DND-41 (cell line): ENCODE measurements at regions not wholly inside any gene's neighbourhood (a gene's known extent, or its start where the extent isn't known, plus 50 kb on each side); places are given as distances from the start of the nearest gene placed in this dataset.
A peak's percentile ranks its signal among the peaks of the same experiment; 100 is the strongest.

Source experiments
- ATAC-seq: fragments of 200-7000 bp; cut with Tn5 transposase; 3 replicates; pipeline ENCODE4 v1.9.1; 2021; ENCODE audit warnings: low read depth; ENCODE audit not compliant: insufficient read depth
- DNase-seq: peaks from one replicate; pipeline ENCODE4 v3.0.0-alpha.2; 2020
- H2AFZ ChIP-seq: 2 replicates; pipeline ENCODE4 v1.6.0; 2012; ENCODE audit warnings: low read depth, low read length
- H3K27ac ChIP-seq: 2 replicates; pipeline ENCODE4 v1.5.1; 2012; ENCODE audit warnings: low read length, inconsistent platforms
- H3K27me3 ChIP-seq: fragments of 200-600 bp; sonication (generic); 2 replicates; pipeline ENCODE4 v1.6.0; 2012; ENCODE audit warnings: low read length, mild to moderate bottlenecking, inconsistent platforms; ENCODE audit not compliant: insufficient read depth, poor library complexity
- H3K36me3 ChIP-seq: 2 replicates; pipeline ENCODE4 v1.5.1; 2012; ENCODE audit warnings: low read length, inconsistent platforms; ENCODE audit not compliant: insufficient read depth
- H3K4me1 ChIP-seq: 2 replicates; pipeline ENCODE4 v1.5.1; 2012; ENCODE audit warnings: mild to moderate bottlenecking, low read length; ENCODE audit not compliant: insufficient read depth
- H3K4me2 ChIP-seq: 2 replicates; pipeline ENCODE4 v1.6.0; 2012; ENCODE audit warnings: mild to moderate bottlenecking, moderate library complexity, low read length, inconsistent platforms; ENCODE audit not compliant: insufficient read depth
- H3K4me3 ChIP-seq, 2 experiments: fragments of 200-600 bp in 1 of 2; shearing (Covaris generic) in 1 of 2; 2 replicates each; pipeline ENCODE4 v1.5.1; 2012 to 2016; ENCODE audit warnings: inconsistent platforms in 2 of 2, low read length in 2 of 2, mild to moderate bottlenecking in 2 of 2, low read depth in 1 of 2, moderate library complexity in 1 of 2
- H3K79me2 ChIP-seq: 2 replicates; pipeline ENCODE4 v1.6.0; 2012; ENCODE audit warnings: low read length, inconsistent platforms; ENCODE audit not compliant: insufficient read depth
- H3K9ac ChIP-seq: 2 replicates; pipeline ENCODE4 v1.6.0; 2012; ENCODE audit warnings: low read depth, mild to moderate bottlenecking, inconsistent platforms, low read length, moderate library complexity
- H3K9me3 ChIP-seq: 2 replicates; pipeline ENCODE4 v1.5.1; 2012; ENCODE audit warnings: low read length, moderate library complexity, mild to moderate bottlenecking, inconsistent platforms; ENCODE audit not compliant: insufficient read depth, severe bottlenecking
- H4K20me1 ChIP-seq: 2 replicates; pipeline ENCODE4 v1.6.0; 2012; ENCODE audit warnings: low read length; ENCODE audit not compliant: insufficient read depth
- CTCF ChIP-seq: IDR thresholded peaks from 2 replicates; pipeline ENCODE4 v1.5.1; 2012; ENCODE audit warnings: borderline replicate concordance, low read length, moderate library complexity, mild to moderate bottlenecking; ENCODE audit not compliant: poor library complexity, severe bottlenecking; ENCODE audit errors: extremely low read depth
- EZH2 ChIP-seq: IDR thresholded peaks from 3 replicates; pipeline ENCODE4 v1.6.1; 2012; ENCODE audit warnings: borderline replicate concordance, low read depth, mild to moderate bottlenecking, moderate library complexity, low read length, inconsistent platforms; ENCODE audit not compliant: severe bottlenecking

GRCh38 chr18:44048846-44049245 is 631.8 kb upstream of the SETBP1 start:
- Histone ChIP-seq H3K4me2 (no peak overlapping the region), H3K9me3 (no peaks in the 10 kb centered on the region), H3K4me1 (no peaks in the 10 kb centered on the region), H3K36me3 (no peaks in the 10 kb centered on the region), H3K4me3 (no peak overlapping the region), H3K27ac (no peak overlapping the region), H3K9ac (no peak overlapping the region), H4K20me1 (no peaks in the 10 kb centered on the region), H2AFZ (no peak overlapping the region), H3K79me2 (no peaks in the 10 kb centered on the region), H3K27me3 (no peaks in the 10 kb centered on the region)
- no peak for ATAC-seq
- no peak for DNase-seq
- TF ChIP-seq CTCF (no peak), EZH2 (no peak)

GRCh38 chr18:44051026-44051425 is 629.7 kb upstream of the SETBP1 start:
- no peaks in the 10 kb centered on the region for H3K9me3 ChIP-seq
- no peak for TF ChIP-seq EZH2
- no peak for TF ChIP-seq CTCF
- no peaks in the 10 kb centered on the region for H3K27me3 ChIP-seq
- H3K9ac ChIP-seq, result no peak overlapping the region
- H3K4me1 ChIP-seq, result no peaks in the 10 kb centered on the region
- no peaks in the 10 kb centered on the region for H4K20me1 ChIP-seq
- H3K36me3 ChIP-seq, result no peaks in the 10 kb centered on the region
- no peak overlapping the region for H2AFZ ChIP-seq
- H3K79me2 ChIP-seq, result no peaks in the 10 kb centered on the region
- ATAC-seq (0 out of 3 replicates have a peak, but pooled peaks have one; percentile 44), DNase-seq (no peak)
- H3K4me2 ChIP-seq, result no peak overlapping the region
- no peak overlapping the region for H3K27ac ChIP-seq
- H3K4me3 ChIP-seq, result no peak overlapping the region

GRCh38 chr18:44054514-44054913 is 626.2 kb upstream of the SETBP1 start:
- no peak for ATAC-seq
- Histone ChIP-seq H3K9ac (no peak overlapping the region), H3K4me1 (no peaks in the 10 kb centered on the region), H3K27me3 (no peaks in the 10 kb centered on the region), H3K79me2 (no peaks in the 10 kb centered on the region), H3K9me3 (no peaks in the 10 kb centered on the region), H4K20me1 (no peaks in the 10 kb centered on the region), H3K27ac (no peak overlapping the region), H3K4me2 (no peak overlapping the region), H2AFZ (no peak overlapping the region), H3K36me3 (no peaks in the 10 kb centered on the region), H3K4me3 (no peak overlapping the region)
- DNase-seq, result no peak
- no peak for TF ChIP-seq CTCF
- no peak for TF ChIP-seq EZH2

- no peak overlapping the region for H3K4me2 ChIP-seq
- DNase-seq (no peak), ATAC-seq (no peak)
- H3K79me2 ChIP-seq, result no peaks in the 10 kb centered on the region
- H4K20me1 ChIP-seq, result no peaks in the 10 kb centered on the region
- no peak overlapping the region for H3K27ac ChIP-seq
- H3K4me1 ChIP-seq, result no peaks in the 10 kb centered on the region
- H3K9ac ChIP-seq, result no peak overlapping the region
- H2AFZ ChIP-seq, result no peak overlapping the region
- H3K27me3 ChIP-seq, result no peaks in the 10 kb centered on the region
- no peaks in the 10 kb centered on the region for H3K9me3 ChIP-seq
- H3K4me3 ChIP-seq, result no peak overlapping the region
- TF ChIP-seq CTCF, result no peak
- no peak for TF ChIP-seq EZH2
- no peaks in the 10 kb centered on the region for H3K36me3 ChIP-seq
These were observed 620.5 kb upstream of the SETBP1 start for GRCh38 chr18:44060197-44060596.
